Inferior parietal cortex (tissue), 1 donor: ENCODE measurements at regions not wholly inside any gene's neighbourhood (a gene's known extent, or its start where the extent isn't known, plus 50 kb on each side); places are given as distances from the start of the nearest gene placed in this dataset.
"Not testable (repeated sequence)": the region's sequence is repeated elsewhere in the genome, so short reads cannot be mapped to it uniquely, and the experiment has no call there.

Source experiments
- DNase-seq: peaks from one replicate; pipeline ENCODE4 v3.0.0-alpha.2; 2016; ENCODE audit errors: extremely low spot score

DNA sequence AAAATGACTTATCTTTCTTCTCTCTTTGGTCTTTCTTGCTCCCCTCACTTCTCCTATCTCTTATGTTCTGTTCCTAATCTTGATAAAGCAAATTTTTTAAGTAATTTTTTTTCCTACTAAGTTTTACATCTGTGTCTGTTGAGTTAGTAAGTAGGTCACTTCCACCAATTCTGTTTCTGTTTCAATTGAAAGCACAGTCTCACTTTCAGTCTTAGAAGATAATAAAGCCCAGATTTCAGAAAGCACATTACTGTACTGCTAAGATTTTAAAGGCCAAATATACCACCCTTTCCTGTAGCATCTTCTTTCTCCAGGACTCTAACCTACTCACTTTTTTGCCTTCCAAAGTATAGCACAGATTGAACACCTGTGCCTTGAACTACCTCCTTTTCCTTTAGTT lies 866.1 kb upstream of the ADGRB3 start:
- no peak for DNase-seq

DNA sequence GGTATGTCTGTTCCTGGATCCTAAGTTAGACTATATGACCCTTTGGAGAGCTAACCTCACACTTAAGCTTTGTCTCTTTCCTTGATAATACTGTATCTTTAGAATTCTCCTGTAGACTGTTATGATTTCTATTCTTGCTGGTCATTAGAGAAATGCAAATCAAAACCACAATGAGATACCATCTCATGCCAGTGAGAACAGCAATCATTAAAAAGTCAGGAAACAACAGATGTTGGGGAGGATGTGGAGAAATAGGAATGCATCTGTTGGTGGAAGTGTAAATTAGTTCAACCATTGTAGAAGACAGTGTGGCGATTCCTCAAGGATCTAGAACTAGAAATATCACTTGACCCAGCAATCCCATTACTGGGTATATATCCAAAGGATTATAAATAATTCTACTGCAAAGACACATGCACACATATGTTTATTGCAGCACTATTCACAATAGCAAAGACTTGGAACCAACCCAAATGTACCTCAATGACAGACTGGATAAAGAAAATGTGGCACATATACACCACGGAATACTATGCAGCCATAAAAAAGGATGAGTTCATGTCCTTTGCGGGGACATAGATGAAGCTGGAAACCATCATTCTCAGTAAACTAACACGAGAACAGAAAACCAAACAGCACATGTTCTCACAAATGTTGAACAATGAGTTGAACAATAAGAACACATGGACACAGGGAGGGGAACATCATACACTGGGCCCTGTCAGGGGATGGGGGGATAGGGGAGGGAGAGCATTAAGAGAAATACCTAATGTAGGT lies 867.8 kb upstream of the ADGRB3 start:
- not testable (repeated sequence) for DNase-seq

DNA sequence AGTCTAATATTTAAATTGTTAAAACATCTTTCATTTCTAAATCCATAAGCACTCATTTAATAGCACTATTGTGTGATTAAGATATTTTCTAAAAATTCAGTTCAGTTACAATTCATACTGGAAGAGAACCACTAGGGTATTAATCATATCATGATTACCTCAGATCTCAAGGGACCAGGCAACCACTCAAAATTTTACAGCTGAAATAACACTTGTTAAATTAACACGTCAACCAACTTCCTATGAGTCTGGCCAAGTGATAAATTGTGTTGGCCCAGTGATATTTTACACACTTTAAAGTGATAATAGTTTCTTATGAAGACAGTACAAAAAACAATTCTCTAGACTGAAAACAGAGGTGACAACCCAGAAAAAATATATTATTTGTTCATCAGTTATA lies 869.0 kb upstream of the ADGRB3 start:
- no peak for DNase-seq

GRCh38 chr6:67759001-67759400 lies 876.1 kb upstream of the ADGRB3 start:
- no peak for DNase-seq

- no peak for DNase-seq
These were observed 877.5 kb upstream of the ADGRB3 start for GRCh38 chr6:67757465-67758033.

- no peak for DNase-seq
These were observed 886.6 kb upstream of the ADGRB3 start for GRCh38 chr6:67748521-67748920.

GRCh38 chr6:67736816-67737215 lies 898.3 kb upstream of the ADGRB3 start:
- no peak for DNase-seq

DNA sequence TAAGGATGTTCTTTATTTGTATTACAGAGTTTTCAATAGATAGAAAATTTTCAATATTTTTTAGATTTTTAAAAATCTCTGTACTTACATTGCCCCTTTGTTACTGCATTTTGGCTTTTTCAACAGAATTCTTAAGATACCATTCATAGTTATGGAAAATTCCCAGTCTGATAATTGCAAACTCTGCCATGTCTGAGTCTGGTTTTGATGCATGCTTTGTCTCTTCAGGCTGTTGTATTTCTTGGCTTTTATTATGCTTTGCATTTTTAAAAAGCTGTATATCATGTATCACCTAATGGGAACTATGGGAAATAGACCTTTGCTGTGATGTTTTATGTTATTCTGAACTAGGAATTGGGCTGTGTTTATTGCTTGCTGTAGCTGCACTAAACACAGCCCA lies 898.9 kb upstream of the ADGRB3 start:
- DNase-seq = no peak

DNA sequence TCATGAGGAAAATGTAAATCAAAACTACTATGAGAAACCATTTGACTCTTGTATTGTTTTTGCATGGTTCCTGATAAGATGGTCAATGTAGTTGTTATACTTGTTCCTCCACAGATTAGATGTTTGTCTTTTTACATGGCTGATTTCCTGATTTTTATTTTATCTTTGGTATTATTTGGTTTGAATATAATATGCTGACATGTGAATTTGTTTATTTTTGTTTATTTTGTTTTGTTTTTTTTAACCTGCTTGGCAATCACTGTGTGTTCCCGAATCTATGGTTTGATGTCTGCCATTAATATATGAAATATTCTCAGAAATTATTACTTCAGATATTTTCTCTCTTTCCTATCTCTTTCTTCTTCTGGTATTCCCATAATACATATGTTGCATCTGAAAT lies 899.5 kb upstream of the ADGRB3 start:
- DNase-seq = no peak

GRCh38 chr6:67722861-67723261 lies 912.2 kb upstream of the ADGRB3 start:
- DNase-seq = no peak

- DNase-seq = no peak
These were observed 917.8 kb upstream of the ADGRB3 start for GRCh38 chr6:67717281-67717680.

- DNase-seq = no peak
These were observed 928.7 kb upstream of the ADGRB3 start for GRCh38 chr6:67706388-67706787.

- no peak for DNase-seq
These were observed 936.5 kb upstream of the ADGRB3 start for GRCh38 chr6:67698534-67698933.

- DNase-seq = no peak
These were observed 941.0 kb upstream of the ADGRB3 start for GRCh38 chr6:67694127-67694526.

- no peak for DNase-seq
These were observed 945.8 kb upstream of the ADGRB3 start for GRCh38 chr6:67689329-67689728.

DNA sequence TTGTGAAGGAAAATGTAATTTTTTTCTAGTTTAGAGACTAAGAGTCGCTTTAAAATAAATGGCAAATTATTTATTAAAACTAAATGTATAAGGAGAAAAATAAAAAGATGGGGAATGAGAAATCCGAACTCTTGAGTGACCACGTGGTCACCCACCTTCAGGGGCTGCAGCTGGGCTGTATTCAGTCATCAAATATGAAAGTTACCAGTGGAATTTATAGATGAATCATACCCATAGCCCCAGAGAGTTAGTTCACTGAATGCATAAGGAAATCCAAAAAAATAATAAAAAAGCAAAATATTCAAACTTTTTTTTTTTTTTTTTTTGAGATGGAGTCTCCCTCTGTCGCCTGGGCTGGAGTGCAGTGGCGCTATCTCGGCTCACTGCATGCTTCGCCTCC lies 947.7 kb upstream of the ADGRB3 start:
- DNase-seq = no peak

DNA sequence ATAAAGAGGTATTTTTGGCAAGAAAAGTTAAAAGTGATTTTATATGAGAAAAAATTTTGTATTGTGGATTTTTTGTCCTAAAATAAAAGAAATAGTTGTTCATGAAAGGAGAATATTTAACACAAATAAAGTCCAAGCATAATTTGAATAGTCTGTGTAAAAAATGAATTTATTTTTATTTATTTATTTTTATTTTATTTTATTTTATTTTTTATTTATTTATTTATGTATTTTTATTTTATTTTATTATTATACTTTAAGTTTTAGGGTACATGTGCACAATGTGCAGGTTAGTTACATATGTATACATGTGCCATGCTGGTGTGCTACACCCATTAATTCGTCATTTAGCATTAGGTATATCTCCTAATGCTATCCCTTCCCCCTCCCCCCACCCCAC lies 948.9 kb upstream of the ADGRB3 start:
- not testable (repeated sequence) for DNase-seq

DNA sequence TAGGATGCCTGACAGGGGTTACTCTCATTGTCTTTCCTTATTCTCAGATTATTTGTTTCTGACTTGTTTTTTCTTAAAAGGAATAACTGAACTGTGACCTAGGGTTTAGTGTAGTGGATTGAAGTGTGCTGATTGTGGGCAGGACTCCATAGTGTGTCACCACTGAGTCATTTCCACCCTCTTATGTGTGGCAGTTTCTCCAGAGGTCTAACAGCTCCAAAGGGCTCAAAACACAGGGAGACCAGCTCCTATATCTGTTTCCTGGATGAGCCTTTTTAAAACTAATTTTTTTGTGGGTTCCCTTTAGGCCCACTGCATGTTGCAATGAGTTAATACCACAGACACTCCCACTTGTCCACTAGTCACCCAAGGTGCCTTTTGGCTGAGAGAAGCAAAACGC lies 951.1 kb upstream of the ADGRB3 start:
- DNase-seq = no peak

GRCh38 chr6:67680297-67680932 lies 954.7 kb upstream of the ADGRB3 start:
- no peak for DNase-seq

- DNase-seq = no peak
These were observed 955.4 kb upstream of the ADGRB3 start for GRCh38 chr6:67679566-67680296.

- no peak for DNase-seq
These were observed 958.2 kb upstream of the ADGRB3 start for GRCh38 chr6:67676892-67677291.

DNA sequence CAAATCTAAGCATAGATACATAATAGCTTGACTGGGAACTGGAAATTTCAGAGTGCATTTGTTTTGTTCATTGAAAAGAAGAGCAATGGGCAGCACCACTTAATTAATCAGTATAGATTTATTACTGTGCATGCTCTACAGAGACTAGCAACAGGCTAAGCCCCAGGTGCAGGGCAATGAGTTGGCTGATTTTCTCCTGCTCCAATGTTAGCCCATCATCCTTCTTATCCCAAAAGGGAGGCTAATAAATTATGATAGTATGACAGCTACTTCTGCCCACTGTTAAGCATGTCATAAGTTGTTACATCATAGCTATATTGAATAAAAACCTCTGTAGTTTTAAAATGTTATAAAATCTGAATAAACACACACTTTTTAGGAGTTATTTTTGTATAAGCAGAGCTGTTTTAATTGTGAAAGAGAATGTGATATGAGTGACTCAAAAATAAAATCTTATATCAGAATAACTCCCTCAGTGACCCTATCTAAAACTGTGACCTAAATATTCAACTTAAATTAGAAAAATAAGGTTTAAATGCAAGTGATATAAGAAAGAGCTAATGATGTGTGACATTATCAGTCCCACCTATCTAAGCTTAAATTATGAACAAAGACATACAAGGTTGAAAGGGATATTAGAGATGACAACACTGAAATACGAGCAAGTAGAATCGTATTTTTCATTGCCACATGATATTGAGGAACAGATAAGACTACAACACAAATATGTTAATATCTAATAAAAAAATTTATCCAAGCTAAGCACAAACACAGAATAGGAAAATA lies 967.3 kb upstream of the ADGRB3 start:
- DNase-seq = no peak
